Activated CD4-positive, alpha-beta memory T cell treated with anti-CD3 and anti-CD28 coated beads, Interleukin-2, amount 10 ng/mL, durations not matched to agents 7 days and 5 days (primary cell): ENCODE measurements at regions not wholly inside any gene's neighbourhood (a gene's known extent, or its start where the extent isn't known, plus 50 kb on each side); places are given as distances from the start of the nearest gene placed in this dataset.
"Not testable (repeated sequence)": the region's sequence is repeated elsewhere in the genome, so short reads cannot be mapped to it uniquely, and the experiment has no call there.

Experiments used
- CTCF ChIA-PET: fragments of 350-600 bp; sonication (Branson Sonifier 250); formaldehyde crosslinking; loops from one replicate; lab custom pipeline; 2021; ENCODE audit warnings: antibody characterized with exemption, inconsistent platforms; lab: Charles Lee
- POLR2A ChIA-PET: fragments of 350-600 bp; sonication (Branson Sonifier 250); formaldehyde crosslinking; loops from one replicate; lab custom pipeline; 2021; ENCODE audit warnings: antibody characterized with exemption; lab: Charles Lee
- DNase-seq: peaks from one replicate; pipeline ENCODE4 v3.0.0-alpha.2; 2020
- H3K27ac Mint-ChIP-seq: one replicate; pipeline ENCODE4 v1.8.0; 2021; ENCODE audit warnings: mild to moderate bottlenecking, mixed read lengths
- H3K27me3 Mint-ChIP-seq: one replicate; pipeline ENCODE4 v1.8.0; 2021; ENCODE audit warnings: mixed read lengths
- H3K36me3 Mint-ChIP-seq: one replicate; pipeline ENCODE4 v1.8.0; 2021; ENCODE audit warnings: low read depth, mixed read lengths
- H3K4me1 Mint-ChIP-seq: one replicate; pipeline ENCODE4 v1.8.0; 2021; ENCODE audit warnings: mixed read lengths
- H3K4me3 Mint-ChIP-seq: one replicate; pipeline ENCODE4 v1.8.0; 2021; ENCODE audit warnings: mild to moderate bottlenecking, mixed read lengths
- H3K9me3 Mint-ChIP-seq: one replicate; pipeline ENCODE4 v1.8.0; 2021; ENCODE audit warnings: mixed read lengths

DNA sequence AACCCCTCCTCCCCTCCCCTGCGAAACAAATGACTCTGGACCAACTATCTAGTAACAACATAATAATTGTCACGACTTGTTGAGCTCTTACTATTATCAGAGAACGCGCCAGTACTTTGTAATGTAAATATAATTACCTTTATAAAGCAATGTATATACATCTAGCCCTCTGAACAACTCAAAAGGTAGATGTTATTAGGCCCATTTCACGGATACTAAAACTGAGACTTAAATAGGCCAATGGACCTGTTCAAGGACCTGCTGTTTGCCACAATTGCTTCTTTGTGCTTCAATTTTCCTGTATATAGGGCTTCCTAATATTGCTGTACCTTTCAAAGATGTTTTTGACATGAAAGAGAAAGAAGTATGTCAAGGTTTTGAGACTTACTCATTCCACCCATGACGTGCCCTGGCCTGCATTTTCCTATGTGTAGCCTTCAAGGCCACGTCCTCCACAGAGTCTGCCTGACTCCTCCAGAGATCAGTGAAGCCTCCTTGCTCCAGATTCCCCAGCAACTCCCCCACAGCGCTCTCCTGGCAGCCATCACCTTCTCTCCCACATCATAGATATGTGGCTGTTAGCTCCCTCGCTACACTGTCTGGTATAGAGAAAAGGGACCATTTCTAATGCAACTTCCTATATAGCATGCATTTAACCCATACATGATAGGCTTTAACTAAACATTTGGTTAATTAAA, 156.6 kb downstream of the SKIDA1 start:
- H3K9me3 Mint-ChIP-seq: no peaks in the 10 kb centered on the region
- H3K4me3 Mint-ChIP-seq: no peak overlapping the region
- H3K27ac Mint-ChIP-seq: no peak overlapping the region
- ChIA-PET CTCF (no interaction called here), POLR2A (no interaction called here)
- no peaks in the 10 kb centered on the region for H3K27me3 Mint-ChIP-seq
- DNase-seq: no peak
- no peaks in the 10 kb centered on the region for H3K36me3 Mint-ChIP-seq
- peaks cover 5% of the 10 kb centered on the region for H3K4me1 Mint-ChIP-seq

DNA sequence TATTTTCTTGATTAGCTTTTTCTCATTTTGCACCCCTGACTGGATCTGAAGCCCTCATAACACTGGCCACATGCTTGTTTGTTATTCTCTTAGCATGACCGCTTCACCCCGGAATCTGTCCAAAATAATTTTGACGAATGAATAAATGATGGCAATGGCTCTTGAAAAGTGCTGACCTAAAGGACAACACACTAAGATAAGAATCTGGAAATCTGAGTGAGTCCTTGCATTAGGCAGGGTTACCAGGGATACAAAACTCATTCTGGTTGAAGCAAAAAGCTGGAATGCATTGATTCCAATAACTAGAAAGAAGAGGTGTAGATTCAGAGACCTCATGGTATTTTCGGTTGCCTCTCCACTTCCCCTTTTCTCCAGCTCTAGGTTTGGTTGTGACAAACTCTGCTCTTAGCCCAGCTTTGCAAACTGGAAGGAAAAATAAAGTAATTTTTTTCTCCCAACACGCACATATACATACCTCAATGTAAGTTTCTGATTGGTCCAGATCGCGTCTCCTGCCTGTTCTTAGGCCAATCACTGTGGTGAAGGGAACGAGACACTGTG, 157.4 kb downstream of the SKIDA1 start:
- peaks cover 4% of the 10 kb centered on the region for H3K4me1 Mint-ChIP-seq
- no peaks in the 10 kb centered on the region for H3K27me3 Mint-ChIP-seq
- no peak overlapping the region for H3K4me3 Mint-ChIP-seq
- H3K36me3 Mint-ChIP-seq: no peaks in the 10 kb centered on the region
- ChIA-PET POLR2A (no interaction called here), CTCF (no interaction called here)
- no peak for DNase-seq
- no peak overlapping the region for H3K27ac Mint-ChIP-seq
- H3K9me3 Mint-ChIP-seq: no peaks in the 10 kb centered on the region

DNA sequence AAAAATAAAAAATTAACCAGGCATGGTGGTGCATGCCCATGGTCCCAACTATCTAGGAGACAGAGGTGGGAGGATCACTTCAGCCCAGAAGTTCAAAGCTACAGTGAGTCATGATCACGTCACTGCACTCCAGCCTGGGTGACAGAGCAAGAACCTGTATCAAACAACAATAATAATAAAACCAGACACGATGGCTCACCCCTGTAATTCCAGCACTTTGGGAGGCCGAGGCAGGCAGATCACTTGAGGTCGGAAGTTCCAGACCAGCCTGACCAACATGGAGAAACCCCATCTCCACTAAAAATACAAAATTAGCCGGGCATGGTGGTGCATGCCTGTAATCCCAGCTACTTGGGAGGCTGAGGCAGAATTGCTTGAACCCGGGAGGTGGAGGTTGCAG, 159.4 kb downstream of the SKIDA1 start:
- DNase-seq, POLR2A ChIA-PET: not testable (repeated sequence)

DNA sequence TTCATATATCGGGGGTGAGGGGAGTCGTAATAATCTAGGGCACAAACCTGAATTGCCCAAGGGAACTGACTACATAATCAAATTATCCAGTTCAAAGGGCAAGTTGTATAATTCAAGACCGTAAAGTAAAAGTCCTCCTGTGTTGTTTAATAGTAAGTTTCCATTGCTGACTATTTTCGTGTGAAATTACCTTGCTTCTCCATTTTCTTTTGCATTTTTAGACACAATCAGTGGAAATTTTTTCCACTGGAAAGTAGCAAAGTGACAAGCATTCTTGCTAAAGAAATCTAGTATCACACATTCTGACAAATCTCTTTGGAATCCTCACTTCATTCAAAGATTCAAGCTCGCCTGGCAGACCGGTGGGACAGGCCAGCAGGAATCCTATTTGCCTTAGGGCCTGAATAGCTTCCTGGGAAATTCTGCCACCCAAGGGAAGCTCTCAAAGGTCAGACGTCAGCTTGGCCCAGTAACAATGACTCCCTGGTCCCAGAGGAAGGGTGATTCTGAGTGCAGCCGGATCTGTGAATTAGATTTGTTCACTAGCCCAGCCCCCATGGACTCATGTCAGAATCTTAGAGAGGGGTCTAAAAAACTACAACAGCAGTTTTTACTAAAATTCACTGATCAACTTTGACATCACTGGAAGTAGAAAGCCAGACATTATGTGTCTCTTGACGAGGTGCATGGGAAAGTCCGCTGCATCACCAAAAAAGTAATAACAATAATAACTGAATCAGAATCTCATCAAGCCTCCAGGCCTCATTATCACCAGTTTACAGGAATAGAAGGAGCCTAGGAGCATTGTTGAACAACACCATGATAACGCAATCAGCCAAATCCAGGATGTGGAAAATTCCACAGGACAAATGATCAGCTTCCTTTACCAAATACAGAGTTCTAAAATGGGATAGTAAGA, 161.0 kb downstream of the SKIDA1 start:
- Mint-ChIP-seq H3K27ac (no peak overlapping the region), H3K4me1 (no peaks in the 10 kb centered on the region), H3K9me3 (no peaks in the 10 kb centered on the region), H3K4me3 (no peak overlapping the region), H3K27me3 (no peaks in the 10 kb centered on the region), H3K36me3 (no peaks in the 10 kb centered on the region)
- no peak for DNase-seq
- CTCF ChIA-PET: no interaction called here
- POLR2A ChIA-PET: no interaction called here

More for the DNA sequence above, 159.4 kb downstream of the SKIDA1 start:
- H3K27ac Mint-ChIP-seq, H3K4me1 Mint-ChIP-seq, H3K36me3 Mint-ChIP-seq, CTCF ChIA-PET, H3K9me3 Mint-ChIP-seq, H3K27me3 Mint-ChIP-seq, H3K4me3 Mint-ChIP-seq: not testable (repeated sequence)

DNA sequence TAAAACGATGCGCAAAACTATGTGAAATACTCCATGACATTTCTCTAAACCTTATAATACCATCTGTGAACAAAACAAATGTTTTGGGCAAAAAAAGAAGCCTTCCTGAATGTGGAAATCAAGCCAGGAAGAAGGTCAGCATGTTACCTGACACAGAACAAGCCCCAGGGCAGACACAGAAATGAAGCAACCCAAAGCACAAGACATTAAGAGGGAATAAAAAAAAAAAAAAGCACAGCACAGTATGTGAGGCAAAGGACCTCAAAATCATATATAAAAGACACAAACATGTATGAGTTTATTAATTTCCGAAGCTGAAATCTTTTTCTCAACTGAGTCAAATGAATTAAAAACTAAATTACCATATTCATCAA, 161.8 kb downstream of the SKIDA1 start:
- no peaks in the 10 kb centered on the region for H3K36me3 Mint-ChIP-seq

DNA sequence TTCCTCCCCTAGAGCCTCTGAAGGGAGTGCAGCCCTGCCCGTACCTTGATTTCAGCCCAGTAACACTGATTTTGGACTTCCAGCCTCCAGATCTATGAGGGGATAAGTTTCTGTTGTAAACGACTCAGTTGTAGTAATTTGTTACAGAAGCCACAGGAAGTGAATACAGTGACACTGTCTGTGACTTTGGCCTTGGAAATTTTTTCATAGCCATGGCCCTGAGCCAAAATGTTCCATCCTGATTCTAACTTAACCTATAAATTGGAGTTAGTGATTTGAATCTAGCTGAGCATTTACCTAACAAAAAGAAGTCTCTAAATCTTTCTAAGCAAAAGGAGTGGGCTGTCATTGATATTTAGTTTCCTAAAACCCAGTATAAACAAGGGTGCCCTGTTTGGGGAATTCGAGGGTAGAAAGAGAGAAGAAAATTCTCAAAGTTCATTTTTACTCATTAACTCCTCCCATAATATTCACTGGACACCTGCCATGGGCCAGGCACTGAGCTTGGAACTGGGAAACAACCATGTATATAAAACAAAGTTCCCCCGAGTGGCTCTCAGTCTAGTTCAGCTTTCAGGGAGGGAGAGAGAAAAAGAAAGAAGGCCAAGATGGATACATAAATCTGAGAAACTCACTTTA, 162.3 kb downstream of the SKIDA1 start:
- no peaks in the 10 kb centered on the region for H3K27me3 Mint-ChIP-seq
- DNase-seq: no peak
- no peaks in the 10 kb centered on the region for H3K4me1 Mint-ChIP-seq
- no peak overlapping the region for H3K4me3 Mint-ChIP-seq
- POLR2A ChIA-PET: interaction anchor here (1.0 kb wide), 1 partner anchor 15 kb away, joined by 4 read pairs; no protein-coding TSS in a partner anchor
- CTCF ChIA-PET: no interaction called here
- no peak overlapping the region for H3K27ac Mint-ChIP-seq
- no peaks in the 10 kb centered on the region for H3K9me3 Mint-ChIP-seq
- H3K36me3 Mint-ChIP-seq: no peaks in the 10 kb centered on the region

More for the DNA sequence above, 161.8 kb downstream of the SKIDA1 start:
- no peak for DNase-seq
- ChIA-PET POLR2A (no interaction called here), CTCF (no interaction called here)
- Mint-ChIP-seq H3K27ac (no peak overlapping the region), H3K4me3 (no peak overlapping the region), H3K27me3 (no peaks in the 10 kb centered on the region), H3K4me1 (no peaks in the 10 kb centered on the region), H3K9me3 (no peaks in the 10 kb centered on the region)

DNA sequence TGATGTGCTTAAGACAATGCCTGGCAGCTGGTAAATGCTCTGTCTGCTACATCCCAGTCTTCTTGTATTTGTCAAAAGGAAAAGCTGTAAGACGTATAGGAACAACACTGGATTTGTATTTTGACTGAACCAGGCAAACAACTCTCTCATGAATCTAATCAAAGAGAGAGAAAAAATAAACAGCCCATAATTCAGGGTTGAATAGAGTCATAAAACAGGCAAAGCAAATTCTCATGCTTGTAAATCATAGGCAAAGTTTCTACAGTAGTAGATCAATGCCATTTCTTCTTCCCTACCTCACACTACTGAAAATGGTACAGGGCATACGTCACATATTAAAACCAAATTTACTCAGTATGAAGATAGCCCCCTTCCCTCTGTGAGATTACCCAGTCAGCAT, 166.3 kb downstream of the SKIDA1 start:
- Mint-ChIP-seq H3K4me3 (no peak overlapping the region), H3K27me3 (no peaks in the 10 kb centered on the region), H3K4me1 (no peaks in the 10 kb centered on the region), H3K36me3 (no peaks in the 10 kb centered on the region), H3K27ac (no peak overlapping the region), H3K9me3 (no peaks in the 10 kb centered on the region)
- no peak for DNase-seq
- ChIA-PET POLR2A (no interaction called here), CTCF (no interaction called here)

DNA sequence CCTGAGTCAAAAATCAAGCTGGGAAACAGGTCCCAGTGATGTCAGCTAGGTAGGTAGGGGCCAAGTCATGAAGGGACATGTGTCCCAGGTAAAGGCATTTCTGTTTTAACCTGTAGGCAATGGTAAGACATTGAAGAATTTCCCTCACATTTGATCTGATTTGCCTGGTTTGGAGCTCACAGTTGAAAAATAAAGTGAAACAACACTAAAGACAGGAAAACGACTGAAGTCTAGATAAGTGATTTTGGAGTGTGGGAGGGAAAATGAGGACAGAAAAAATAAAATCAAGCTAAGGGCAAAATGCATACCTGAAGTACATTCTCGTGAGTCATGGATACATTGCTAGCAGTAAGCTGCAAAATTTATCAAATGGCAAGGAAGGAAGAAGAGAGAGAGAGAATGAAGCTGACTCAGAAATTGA, 169.9 kb downstream of the SKIDA1 start:
- H3K4me3 Mint-ChIP-seq: no peak overlapping the region
- no peaks in the 10 kb centered on the region for H3K4me1 Mint-ChIP-seq
- CTCF ChIA-PET: no interaction called here
- DNase-seq: no peak
- no peaks in the 10 kb centered on the region for H3K9me3 Mint-ChIP-seq
- no peaks in the 10 kb centered on the region for H3K27me3 Mint-ChIP-seq
- no peaks in the 10 kb centered on the region for H3K36me3 Mint-ChIP-seq
- no peak overlapping the region for H3K27ac Mint-ChIP-seq
- POLR2A ChIA-PET: no interaction called here

DNA sequence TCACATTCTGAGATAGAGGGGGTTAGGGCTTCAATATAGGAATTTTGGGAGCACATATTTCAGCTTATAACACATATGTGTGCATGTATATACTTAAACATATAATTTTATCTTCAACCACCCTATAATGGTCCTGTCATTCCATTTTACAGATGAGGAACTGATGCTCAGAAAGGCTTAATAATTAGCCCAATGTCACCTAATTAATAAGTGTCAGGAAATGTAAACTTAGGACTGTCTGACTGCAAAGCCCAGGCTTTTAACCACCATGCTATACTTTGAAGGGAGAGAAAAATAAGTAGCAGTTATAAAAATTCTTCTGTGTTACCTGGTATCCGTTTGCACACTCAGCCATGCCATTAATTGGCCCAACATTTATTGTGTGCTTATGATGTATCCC, 172.6 kb downstream of the SKIDA1 start:
- H3K27ac Mint-ChIP-seq: no peak overlapping the region
- no peaks in the 10 kb centered on the region for H3K27me3 Mint-ChIP-seq
- H3K4me1 Mint-ChIP-seq: no peaks in the 10 kb centered on the region
- no peaks in the 10 kb centered on the region for H3K36me3 Mint-ChIP-seq
- DNase-seq: no peak
- ChIA-PET POLR2A (no interaction called here), CTCF (no interaction called here)
- H3K4me3 Mint-ChIP-seq: no peak overlapping the region
- H3K9me3 Mint-ChIP-seq: no peaks in the 10 kb centered on the region

DNA sequence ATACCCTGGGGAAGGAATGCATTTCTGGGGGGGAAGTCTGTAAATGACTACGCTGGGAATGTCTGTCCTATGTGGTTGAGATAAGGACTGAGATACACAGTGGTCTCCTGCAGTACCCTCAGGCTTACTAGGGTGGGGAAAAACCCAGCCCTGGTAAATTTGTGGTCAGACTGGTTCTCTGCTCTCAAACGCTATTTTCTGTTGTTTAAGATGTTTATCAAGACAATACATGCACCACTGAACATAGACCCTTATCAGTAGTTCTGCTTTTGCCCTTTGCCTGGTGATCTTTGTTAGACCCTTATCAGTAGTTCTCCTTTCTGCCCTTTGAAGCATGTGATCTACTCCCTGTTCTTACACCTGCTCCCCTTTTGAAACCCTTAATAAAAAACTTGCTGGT, 173.9 kb downstream of the SKIDA1 start:
- H3K4me1 Mint-ChIP-seq, H3K9me3 Mint-ChIP-seq, H3K27ac Mint-ChIP-seq, H3K27me3 Mint-ChIP-seq, POLR2A ChIA-PET, H3K4me3 Mint-ChIP-seq, H3K36me3 Mint-ChIP-seq, CTCF ChIA-PET, DNase-seq: not testable (repeated sequence)

DNA sequence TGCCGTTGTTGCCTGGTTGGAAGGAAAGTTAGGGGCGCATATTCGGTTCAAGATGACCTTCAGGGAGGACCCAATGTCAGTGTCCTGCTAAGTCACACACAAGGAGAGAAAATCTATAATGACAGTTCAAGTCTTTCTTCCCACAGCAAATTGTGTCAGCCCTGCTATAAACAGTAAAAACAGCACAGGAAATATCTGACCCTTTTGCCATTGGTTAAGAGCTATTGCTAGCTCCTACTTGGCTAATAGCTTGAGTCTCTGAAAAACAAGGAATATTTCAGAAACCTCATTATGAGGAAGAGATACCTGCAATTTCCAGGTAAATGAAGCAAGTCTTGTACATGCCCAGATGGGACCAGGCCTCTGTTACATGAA, 175.6 kb downstream of the SKIDA1 start:
- CTCF ChIA-PET: no interaction called here
- Mint-ChIP-seq H3K4me1 (no peaks in the 10 kb centered on the region), H3K27me3 (no peaks in the 10 kb centered on the region), H3K36me3 (no peaks in the 10 kb centered on the region), H3K9me3 (no peaks in the 10 kb centered on the region), H3K4me3 (no peak overlapping the region), H3K27ac (no peak overlapping the region)
- DNase-seq: no peak
- POLR2A ChIA-PET: no interaction called here

DNA sequence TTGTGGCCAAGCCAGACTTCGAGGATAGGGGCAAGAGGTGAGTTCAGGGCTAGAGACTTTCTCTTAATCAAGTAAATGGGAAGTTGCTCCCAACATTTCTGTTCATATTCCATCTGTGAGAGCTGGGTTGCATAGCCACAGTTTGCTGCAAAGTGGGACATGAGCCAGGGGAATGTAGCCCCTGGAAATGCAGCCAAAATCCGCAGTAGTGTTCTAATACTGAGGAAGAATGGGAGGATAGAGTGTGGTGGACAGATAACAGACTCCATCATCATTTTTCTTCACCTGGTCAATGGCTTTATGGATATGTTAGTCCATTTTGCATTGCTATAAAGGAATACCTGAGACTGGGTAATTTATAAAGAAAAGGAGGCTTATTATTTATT, 177.7 kb downstream of the SKIDA1 start:
- Mint-ChIP-seq H3K27ac (no peak overlapping the region), H3K36me3 (no peaks in the 10 kb centered on the region)
- POLR2A ChIA-PET: no interaction called here

DNA sequence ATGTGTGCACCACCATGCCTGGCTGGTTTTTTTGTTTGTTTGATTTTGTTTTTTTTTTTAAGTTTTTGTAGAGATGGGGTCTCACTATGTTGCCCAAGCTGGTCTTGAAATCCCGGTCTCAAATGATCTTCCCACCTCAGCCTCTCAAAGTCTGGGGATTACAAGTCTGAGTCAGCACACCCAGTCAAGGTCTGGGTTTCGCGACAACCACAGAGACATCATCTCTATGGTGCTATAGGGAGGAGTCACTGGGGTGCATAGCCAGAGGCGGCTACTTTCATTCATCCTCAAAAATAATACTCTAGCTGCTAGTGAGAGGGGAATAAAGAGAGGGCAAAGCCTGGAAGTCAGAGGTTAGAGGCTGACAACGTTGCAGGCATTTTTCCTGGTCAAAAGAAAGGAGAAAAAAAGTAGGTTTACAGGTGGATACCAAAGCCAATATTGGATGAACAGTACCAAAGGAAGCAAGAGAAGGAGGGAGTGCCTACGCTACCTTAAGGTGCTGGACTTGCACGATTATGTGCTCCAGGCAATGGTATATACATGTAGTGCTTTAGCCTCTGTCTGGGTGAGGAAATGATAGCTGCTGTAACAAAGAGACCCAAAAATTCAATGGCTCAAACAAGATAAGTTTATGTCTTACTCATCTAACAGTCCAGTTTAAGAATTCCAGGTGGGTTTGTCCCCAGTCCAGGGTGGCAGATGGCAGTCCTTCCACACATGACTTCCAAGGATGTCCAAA, 178.3 kb downstream of the SKIDA1 start:
- Mint-ChIP-seq H3K4me1 (no peaks in the 10 kb centered on the region), H3K36me3 (no peaks in the 10 kb centered on the region), H3K27ac (no peak overlapping the region), H3K9me3 (no peaks in the 10 kb centered on the region), H3K27me3 (no peaks in the 10 kb centered on the region), H3K4me3 (no peak overlapping the region)
- no peak for DNase-seq
- CTCF ChIA-PET: no interaction called here
- POLR2A ChIA-PET: no interaction called here

More for the DNA sequence above, 177.7 kb downstream of the SKIDA1 start:
- no peaks in the 10 kb centered on the region for H3K27me3 Mint-ChIP-seq
- CTCF ChIA-PET: no interaction called here
- H3K4me3 Mint-ChIP-seq: no peak overlapping the region
- H3K9me3 Mint-ChIP-seq: no peaks in the 10 kb centered on the region
- no peak for DNase-seq
- no peaks in the 10 kb centered on the region for H3K4me1 Mint-ChIP-seq
